ENCODE measurements at regions not wholly inside any gene's neighbourhood (a gene's known extent, or its start where the extent isn't known, plus 50 kb on each side); places are given as distances from the start of the nearest gene placed in this dataset.

DNA sequence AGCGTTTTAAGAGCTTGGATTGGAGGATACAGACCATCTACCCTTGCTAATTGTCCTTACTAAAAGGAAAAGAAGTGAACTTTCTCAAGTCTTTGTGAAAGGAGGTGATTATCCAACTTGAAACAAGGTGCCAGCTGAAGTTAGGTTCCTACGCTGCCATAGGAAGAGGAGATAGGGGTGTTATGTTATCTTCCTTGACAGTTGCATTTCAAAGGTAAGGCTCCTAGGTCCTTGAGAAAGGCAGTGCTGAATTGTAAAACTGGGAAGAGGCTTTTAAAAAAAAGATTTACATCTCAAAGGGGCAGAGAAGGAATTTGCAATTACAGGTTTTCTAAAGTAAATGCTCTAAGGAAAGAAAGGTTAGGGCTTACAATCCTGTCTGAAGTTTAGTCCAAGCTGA lies 810.2 kb upstream of the LRATD1 start (continued):
- TF ChIP-seq, protein P1, sequence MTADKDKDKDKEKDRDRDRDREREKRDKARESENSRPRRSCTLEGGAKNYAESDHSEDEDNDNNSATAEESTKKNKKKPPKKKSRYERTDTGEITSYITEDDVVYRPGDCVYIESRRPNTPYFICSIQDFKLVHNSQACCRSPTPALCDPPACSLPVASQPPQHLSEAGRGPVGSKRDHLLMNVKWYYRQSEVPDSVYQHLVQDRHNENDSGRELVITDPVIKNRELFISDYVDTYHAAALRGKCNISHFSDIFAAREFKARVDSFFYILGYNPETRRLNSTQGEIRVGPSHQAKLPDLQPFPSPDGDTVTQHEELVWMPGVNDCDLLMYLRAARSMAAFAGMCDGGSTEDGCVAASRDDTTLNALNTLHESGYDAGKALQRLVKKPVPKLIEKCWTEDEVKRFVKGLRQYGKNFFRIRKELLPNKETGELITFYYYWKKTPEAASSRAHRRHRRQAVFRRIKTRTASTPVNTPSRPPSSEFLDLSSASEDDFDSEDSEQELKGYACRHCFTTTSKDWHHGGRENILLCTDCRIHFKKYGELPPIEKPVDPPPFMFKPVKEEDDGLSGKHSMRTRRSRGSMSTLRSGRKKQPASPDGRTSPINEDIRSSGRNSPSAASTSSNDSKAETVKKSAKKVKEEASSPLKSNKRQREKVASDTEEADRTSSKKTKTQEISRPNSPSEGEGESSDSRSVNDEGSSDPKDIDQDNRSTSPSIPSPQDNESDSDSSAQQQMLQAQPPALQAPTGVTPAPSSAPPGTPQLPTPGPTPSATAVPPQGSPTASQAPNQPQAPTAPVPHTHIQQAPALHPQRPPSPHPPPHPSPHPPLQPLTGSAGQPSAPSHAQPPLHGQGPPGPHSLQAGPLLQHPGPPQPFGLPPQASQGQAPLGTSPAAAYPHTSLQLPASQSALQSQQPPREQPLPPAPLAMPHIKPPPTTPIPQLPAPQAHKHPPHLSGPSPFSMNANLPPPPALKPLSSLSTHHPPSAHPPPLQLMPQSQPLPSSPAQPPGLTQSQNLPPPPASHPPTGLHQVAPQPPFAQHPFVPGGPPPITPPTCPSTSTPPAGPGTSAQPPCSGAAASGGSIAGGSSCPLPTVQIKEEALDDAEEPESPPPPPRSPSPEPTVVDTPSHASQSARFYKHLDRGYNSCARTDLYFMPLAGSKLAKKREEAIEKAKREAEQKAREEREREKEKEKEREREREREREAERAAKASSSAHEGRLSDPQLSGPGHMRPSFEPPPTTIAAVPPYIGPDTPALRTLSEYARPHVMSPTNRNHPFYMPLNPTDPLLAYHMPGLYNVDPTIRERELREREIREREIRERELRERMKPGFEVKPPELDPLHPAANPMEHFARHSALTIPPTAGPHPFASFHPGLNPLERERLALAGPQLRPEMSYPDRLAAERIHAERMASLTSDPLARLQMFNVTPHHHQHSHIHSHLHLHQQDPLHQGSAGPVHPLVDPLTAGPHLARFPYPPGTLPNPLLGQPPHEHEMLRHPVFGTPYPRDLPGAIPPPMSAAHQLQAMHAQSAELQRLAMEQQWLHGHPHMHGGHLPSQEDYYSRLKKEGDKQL (CRISPR knock-in tag; IDR thresholded peaks at IDR 0.05; ENCODE audit: low read depth): no peak
- TF ChIP-seq ZNF605 (CRISPR knock-in tag; IDR thresholded peaks at IDR 0.05): no peak
- TF ChIP-seq, protein P2, sequence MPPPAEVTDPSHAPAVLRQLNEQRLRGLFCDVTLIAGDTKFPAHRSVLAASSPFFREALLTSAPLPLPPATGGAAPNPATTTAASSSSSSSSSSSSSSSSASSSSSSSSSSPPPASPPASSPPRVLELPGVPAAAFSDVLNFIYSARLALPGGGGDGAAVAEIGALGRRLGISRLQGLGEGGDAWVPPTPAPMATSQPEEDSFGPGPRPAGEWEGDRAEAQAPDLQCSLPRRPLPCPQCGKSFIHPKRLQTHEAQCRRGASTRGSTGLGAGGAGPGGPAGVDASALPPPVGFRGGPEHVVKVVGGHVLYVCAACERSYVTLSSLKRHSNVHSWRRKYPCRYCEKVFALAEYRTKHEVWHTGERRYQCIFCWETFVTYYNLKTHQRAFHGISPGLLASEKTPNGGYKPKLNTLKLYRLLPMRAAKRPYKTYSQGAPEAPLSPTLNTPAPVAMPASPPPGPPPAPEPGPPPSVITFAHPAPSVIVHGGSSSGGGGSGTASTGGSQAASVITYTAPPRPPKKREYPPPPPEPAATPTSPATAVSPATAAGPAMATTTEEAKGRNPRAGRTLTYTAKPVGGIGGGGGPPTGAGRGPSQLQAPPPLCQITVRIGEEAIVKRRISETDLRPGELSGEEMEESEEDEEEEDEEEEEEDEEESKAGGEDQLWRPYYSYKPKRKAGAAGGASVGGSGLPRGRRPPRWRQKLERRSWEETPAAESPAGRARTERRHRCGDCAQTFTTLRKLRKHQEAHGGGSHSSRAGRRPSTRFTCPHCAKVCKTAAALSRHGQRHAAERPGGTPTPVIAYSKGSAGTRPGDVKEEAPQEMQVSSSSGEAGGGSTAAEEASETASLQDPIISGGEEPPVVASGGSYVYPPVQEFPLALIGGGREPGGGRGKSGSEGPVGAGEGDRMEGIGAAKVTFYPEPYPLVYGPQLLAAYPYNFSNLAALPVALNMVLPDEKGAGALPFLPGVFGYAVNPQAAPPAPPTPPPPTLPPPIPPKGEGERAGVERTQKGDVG (CRISPR knock-in tag; IDR thresholded peaks at IDR 0.05; ENCODE audit: borderline replicate concordance): no peak
- TF ChIP-seq PHF5A (CRISPR knock-in tag; IDR thresholded peaks at IDR 0.05; ENCODE audit: low read depth, unreplicated experiment): no peak
- TF ChIP-seq RBAK (CRISPR knock-in tag; IDR thresholded peaks at IDR 0.05): no peak
- TF ChIP-seq, protein P3, sequence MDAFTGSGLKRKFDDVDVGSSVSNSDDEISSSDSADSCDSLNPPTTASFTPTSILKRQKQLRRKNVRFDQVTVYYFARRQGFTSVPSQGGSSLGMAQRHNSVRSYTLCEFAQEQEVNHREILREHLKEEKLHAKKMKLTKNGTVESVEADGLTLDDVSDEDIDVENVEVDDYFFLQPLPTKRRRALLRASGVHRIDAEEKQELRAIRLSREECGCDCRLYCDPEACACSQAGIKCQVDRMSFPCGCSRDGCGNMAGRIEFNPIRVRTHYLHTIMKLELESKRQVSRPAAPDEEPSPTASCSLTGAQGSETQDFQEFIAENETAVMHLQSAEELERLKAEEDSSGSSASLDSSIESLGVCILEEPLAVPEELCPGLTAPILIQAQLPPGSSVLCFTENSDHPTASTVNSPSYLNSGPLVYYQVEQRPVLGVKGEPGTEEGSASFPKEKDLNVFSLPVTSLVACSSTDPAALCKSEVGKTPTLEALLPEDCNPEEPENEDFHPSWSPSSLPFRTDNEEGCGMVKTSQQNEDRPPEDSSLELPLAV (CRISPR knock-in tag; conservative IDR thresholded peaks at IDR 0.05; ENCODE audit: low read depth): no peak
- TF ChIP-seq, protein P4, sequence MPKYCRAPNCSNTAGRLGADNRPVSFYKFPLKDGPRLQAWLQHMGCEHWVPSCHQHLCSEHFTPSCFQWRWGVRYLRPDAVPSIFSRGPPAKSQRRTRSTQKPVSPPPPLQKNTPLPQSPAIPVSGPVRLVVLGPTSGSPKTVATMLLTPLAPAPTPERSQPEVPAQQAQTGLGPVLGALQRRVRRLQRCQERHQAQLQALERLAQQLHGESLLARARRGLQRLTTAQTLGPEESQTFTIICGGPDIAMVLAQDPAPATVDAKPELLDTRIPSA (CRISPR knock-in tag; IDR thresholded peaks at IDR 0.05; ENCODE audit: borderline replicate concordance): no peak
- TF ChIP-seq GATAD1 (CRISPR knock-in tag; IDR thresholded peaks at IDR 0.05): no peak
- TF ChIP-seq ZZZ3 (CRISPR knock-in tag; IDR thresholded peaks at IDR 0.05; ENCODE audit: borderline replicate concordance): no peak
- no peak for TF ChIP-seq POLR2AphosphoS5 (IDR thresholded peaks at IDR 0.05; ENCODE audit: low read depth, low read length)
- TF ChIP-seq ZFP1 (CRISPR knock-in tag; IDR thresholded peaks at IDR 0.05): no peak

Measured in HepG2 (cell line).